Activated CD4-positive, alpha-beta T cell treated with anti-CD3 and anti-CD28 coated beads for 36 hours (primary cell): ENCODE measurements at regions not wholly inside any gene's neighbourhood (a gene's known extent, or its start where the extent isn't known, plus 50 kb on each side); places are given as distances from the start of the nearest gene placed in this dataset.

ENCODE experiments used
- ATAC-seq: fragments of 200-7000 bp; cut with Tn5 transposase; one replicate; pipeline ENCODE4 v1.10.0; 2021; ENCODE audit warnings: mild to moderate bottlenecking, moderate library complexity
- CTCF ChIA-PET: fragments of 350-600 bp; sonication (Branson Sonifier 250); formaldehyde crosslinking; loops from one replicate; lab custom pipeline; 2021; ENCODE audit warnings: antibody characterized with exemption; lab: Charles Lee
- POLR2A ChIA-PET: fragments of 350-600 bp; sonication (Branson Sonifier 250); formaldehyde crosslinking; loops from one replicate; lab custom pipeline; 2021; ENCODE audit warnings: antibody characterized with exemption, inconsistent platforms; lab: Charles Lee
- DNase-seq: peaks from one replicate; pipeline ENCODE4 v3.0.0-alpha.2; 2020
- H3K27ac Mint-ChIP-seq: one replicate; pipeline ENCODE4 v1.8.0; 2021; ENCODE audit warnings: mixed read lengths
- H3K27me3 Mint-ChIP-seq: one replicate; pipeline ENCODE4 v1.8.0; 2021; ENCODE audit warnings: mixed read lengths
- H3K36me3 Mint-ChIP-seq: one replicate; pipeline ENCODE4 v1.8.0; 2021; ENCODE audit warnings: low read depth, mixed read lengths
- H3K4me1 Mint-ChIP-seq: one replicate; pipeline ENCODE4 v1.8.0; 2021; ENCODE audit warnings: mixed read lengths
- H3K4me3 Mint-ChIP-seq: one replicate; pipeline ENCODE4 v1.8.0; 2021; ENCODE audit warnings: mild to moderate bottlenecking, moderate library complexity, mixed read lengths
- H3K9me3 Mint-ChIP-seq: one replicate; pipeline ENCODE4 v1.8.0; 2021; ENCODE audit warnings: low read depth, mixed read lengths
- intact Hi-C, 2 experiments: fragments of 100-400 bp; cut with DNase I in 1 of 2; cut with micrococcal nuclease in 1 of 2; formaldehyde crosslinking; loops; one replicate each; pipeline versions ENCODE4 v1.14.2 to v1.15.1; 2022 to 2024; cut with DNase I, micrococcal nuclease

GRCh38 chr5:173828952-173829351 lies 59.2 kb upstream of the CPEB4 start:
- POLR2A ChIA-PET, result no interaction called here

DNA sequence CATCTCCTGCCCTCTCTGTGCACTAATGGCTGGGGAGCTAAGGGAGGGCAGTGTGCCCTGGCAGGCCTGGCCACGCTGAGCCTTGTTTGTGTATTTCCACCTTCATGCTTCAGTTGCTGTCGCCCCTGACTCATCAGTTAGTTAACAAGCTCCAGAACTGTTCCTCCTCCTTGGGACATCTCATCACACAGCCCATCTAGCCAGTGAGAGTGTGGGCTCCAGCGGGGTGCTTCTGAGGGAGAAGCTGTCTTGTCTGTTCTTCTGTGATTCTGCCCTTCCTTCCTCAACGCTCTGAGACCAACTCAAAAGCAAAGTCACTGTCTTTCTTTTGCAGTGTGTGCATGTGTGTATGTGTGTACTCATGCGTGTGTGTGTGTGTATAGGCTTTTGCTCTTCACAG lies 58.3 kb upstream of the CPEB4 start:
- ATAC-seq (no peak), DNase-seq (no peak)
- CTCF ChIA-PET, result interaction anchor here (0.6 to 0.7 kb wide), 2 partner anchors 28 to 474 kb away, joined by 3 to 5 read pairs; no protein-coding TSS in a partner anchor
- no peaks in the 10 kb centered on the region for H3K27me3 Mint-ChIP-seq
- no peaks in the 10 kb centered on the region for H3K36me3 Mint-ChIP-seq
- H3K4me3 Mint-ChIP-seq, result no peak overlapping the region
- H3K9me3 Mint-ChIP-seq, result no peaks in the 10 kb centered on the region
- H3K4me1 Mint-ChIP-seq, result no peaks in the 10 kb centered on the region
- intact Hi-C loops, result no loop called here
- no peak overlapping the region for H3K27ac Mint-ChIP-seq
- POLR2A ChIA-PET, result no interaction called here

More at GRCh38 chr5:173828952-173829351, 59.2 kb upstream of the CPEB4 start:
- H3K4me3 Mint-ChIP-seq, result no peak overlapping the region
- DNase-seq, result no peak
- H3K27ac Mint-ChIP-seq, result no peak overlapping the region
- ATAC-seq, result no peak
- no peaks in the 10 kb centered on the region for H3K9me3 Mint-ChIP-seq
- H3K27me3 Mint-ChIP-seq, result no peaks in the 10 kb centered on the region
- intact Hi-C loops, result no loop called here
- no peaks in the 10 kb centered on the region for H3K36me3 Mint-ChIP-seq
- H3K4me1 Mint-ChIP-seq, result no peaks in the 10 kb centered on the region
- CTCF ChIA-PET, result no interaction called here

- ChIA-PET POLR2A (no interaction called here), CTCF (interaction anchor here (0.6 to 0.7 kb wide), 2 partner anchors 28 to 475 kb away, joined by 3 to 5 read pairs; no protein-coding TSS in a partner anchor)
- no peak overlapping the region for H3K4me3 Mint-ChIP-seq
- no peak for DNase-seq
- H3K27me3 Mint-ChIP-seq, result no peaks in the 10 kb centered on the region
- H3K4me1 Mint-ChIP-seq, result no peaks in the 10 kb centered on the region
- intact Hi-C loops, result no loop called here
- H3K9me3 Mint-ChIP-seq, result no peaks in the 10 kb centered on the region
- H3K27ac Mint-ChIP-seq, result no peak overlapping the region
- H3K36me3 Mint-ChIP-seq, result no peaks in the 10 kb centered on the region
- ATAC-seq, result no peak
Measured at GRCh38 chr5:173830421-173830820, 57.7 kb upstream of the CPEB4 start.

GRCh38 chr5:173831196-173831914 lies 56.8 kb upstream of the CPEB4 start:
- Mint-ChIP-seq H3K4me1 (no peaks in the 10 kb centered on the region), H3K27me3 (no peaks in the 10 kb centered on the region), H3K36me3 (no peaks in the 10 kb centered on the region), H3K27ac (no peak overlapping the region), H3K9me3 (no peaks in the 10 kb centered on the region), H3K4me3 (no peak overlapping the region)
- ChIA-PET POLR2A (no interaction called here), CTCF (no interaction called here)
- ATAC-seq, result no peak
- no peak for DNase-seq
- intact Hi-C loops, result no loop called here

DNA sequence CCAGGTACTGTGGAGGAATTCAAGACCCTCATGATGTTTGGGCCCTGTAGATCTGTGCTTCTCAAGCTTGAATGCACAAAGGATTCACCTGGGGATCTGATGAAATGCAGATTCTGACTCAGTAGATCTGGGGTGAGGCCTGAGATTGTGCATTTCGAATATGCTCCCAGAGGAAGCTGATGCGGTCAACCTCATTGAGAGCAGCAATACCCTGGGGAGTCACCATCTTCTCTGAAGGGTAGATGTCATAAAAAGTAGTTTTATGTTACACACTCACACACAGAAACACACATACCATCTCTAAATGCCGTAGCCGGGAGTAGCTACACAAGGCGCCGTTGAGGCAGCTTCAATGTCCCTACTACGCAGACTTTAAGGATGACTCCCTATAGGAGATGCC lies 55.8 kb upstream of the CPEB4 start:
- POLR2A ChIA-PET, result no interaction called here
- Mint-ChIP-seq H3K4me1 (no peaks in the 10 kb centered on the region), H3K27ac (no peak overlapping the region), H3K36me3 (no peaks in the 10 kb centered on the region), H3K4me3 (no peak overlapping the region), H3K27me3 (no peaks in the 10 kb centered on the region), H3K9me3 (no peaks in the 10 kb centered on the region)
- intact Hi-C loops, result no loop called here
- DNase-seq (no peak), ATAC-seq (no peak)
- CTCF ChIA-PET, result interaction anchor here (0.7 kb wide), 1 partner anchor 124 kb away, joined by 3 read pairs; no protein-coding TSS in a partner anchor

- no peak overlapping the region for H3K27ac Mint-ChIP-seq
- no peaks in the 10 kb centered on the region for H3K9me3 Mint-ChIP-seq
- ChIA-PET CTCF (no interaction called here), POLR2A (interaction anchor here (0.7 kb wide), 1 partner anchor 314 kb away, joined by 3 read pairs; no protein-coding TSS in a partner anchor)
- DNase-seq, result no peak
- ATAC-seq, result no peak
- intact Hi-C loops, result no loop called here
- H3K36me3 Mint-ChIP-seq, result no peaks in the 10 kb centered on the region
- no peak overlapping the region for H3K4me3 Mint-ChIP-seq
- H3K4me1 Mint-ChIP-seq, result no peaks in the 10 kb centered on the region
- H3K27me3 Mint-ChIP-seq, result no peaks in the 10 kb centered on the region
Measured at GRCh38 chr5:173833196-173833985, 54.8 kb upstream of the CPEB4 start.

DNA sequence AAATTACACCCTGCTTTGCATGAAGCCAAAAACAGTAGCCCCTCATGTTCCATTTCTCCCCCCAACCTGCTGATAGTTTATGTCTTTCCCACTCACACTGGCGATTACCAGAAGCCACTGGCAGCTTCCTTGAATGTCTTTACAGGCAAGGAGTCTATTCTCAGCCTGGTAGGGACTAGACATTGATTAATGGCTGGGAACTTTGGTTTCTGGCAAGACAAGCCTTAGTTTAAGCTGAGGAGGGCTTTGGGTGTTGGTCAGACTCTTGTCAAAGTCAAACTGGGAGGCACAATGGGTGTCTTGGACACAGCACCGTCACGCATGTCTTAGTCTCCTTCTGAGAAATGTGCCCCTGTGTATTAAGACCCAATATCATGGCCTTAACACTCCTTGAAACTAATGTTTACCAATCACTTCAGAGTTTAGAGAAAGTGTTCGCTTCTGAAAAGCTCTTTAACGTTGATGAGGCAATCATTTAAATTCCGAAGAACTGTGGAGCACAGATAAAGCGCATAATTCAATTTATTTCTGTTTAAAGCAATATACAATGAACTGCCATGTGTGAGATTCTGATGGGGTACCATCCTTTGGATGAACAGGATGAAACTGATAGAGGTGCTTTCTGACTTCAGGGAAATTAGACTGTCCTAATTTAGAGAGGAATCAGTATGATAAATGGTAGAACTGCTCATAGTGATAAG lies 53.9 kb upstream of the CPEB4 start:
- Mint-ChIP-seq H3K4me1 (no peaks in the 10 kb centered on the region), H3K9me3 (no peaks in the 10 kb centered on the region), H3K27me3 (no peaks in the 10 kb centered on the region), H3K36me3 (no peaks in the 10 kb centered on the region), H3K4me3 (no peak overlapping the region), H3K27ac (no peak overlapping the region)
- ATAC-seq, result no peak
- intact Hi-C loops, result no loop called here
- POLR2A ChIA-PET, result no interaction called here
- no peak for DNase-seq
- CTCF ChIA-PET, result no interaction called here

DNA sequence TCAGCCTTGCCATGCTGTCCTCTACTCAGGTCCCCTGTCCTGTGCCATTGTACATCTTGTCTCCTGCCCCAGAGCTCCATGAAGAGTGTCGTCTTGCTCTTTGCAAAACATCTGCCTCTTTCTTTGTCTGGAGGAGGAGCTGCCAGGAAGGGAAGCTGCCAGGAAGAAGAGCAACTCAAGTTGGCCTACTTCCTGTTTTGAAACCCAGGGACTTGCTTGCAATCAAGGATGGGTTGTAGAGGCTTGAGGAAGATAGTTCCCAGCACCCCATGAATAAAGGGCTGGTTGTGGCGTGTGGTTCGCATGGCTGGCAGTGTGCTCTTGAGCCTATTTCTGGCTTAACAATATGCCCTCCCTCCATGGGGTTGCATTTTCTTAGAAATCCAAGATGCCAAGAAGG lies 53.0 kb upstream of the CPEB4 start:
- H3K4me3 Mint-ChIP-seq, result no peak overlapping the region
- intact Hi-C loops, result no loop called here
- no peaks in the 10 kb centered on the region for H3K9me3 Mint-ChIP-seq
- no peaks in the 10 kb centered on the region for H3K27me3 Mint-ChIP-seq
- ATAC-seq, result no peak
- DNase-seq, result no peak
- H3K27ac Mint-ChIP-seq, result no peak overlapping the region
- ChIA-PET POLR2A (no interaction called here), CTCF (no interaction called here)
- no peaks in the 10 kb centered on the region for H3K36me3 Mint-ChIP-seq
- H3K4me1 Mint-ChIP-seq, result no peaks in the 10 kb centered on the region

- POLR2A ChIA-PET, result no interaction called here
- Mint-ChIP-seq H3K4me1 (no peaks in the 10 kb centered on the region), H3K27ac (no peak overlapping the region), H3K27me3 (no peaks in the 10 kb centered on the region), H3K36me3 (no peaks in the 10 kb centered on the region), H3K9me3 (no peaks in the 10 kb centered on the region), H3K4me3 (no peak overlapping the region)
- intact Hi-C loops, result no loop called here
- CTCF ChIA-PET, result no interaction called here
- DNase-seq, result no peak
- ATAC-seq, result no peak
Measured at GRCh38 chr5:173835661-173836060, 52.5 kb upstream of the CPEB4 start.

GRCh38 chr5:173837654-173838053 lies 50.5 kb upstream of the CPEB4 start:
- ChIA-PET CTCF (no interaction called here), POLR2A (no interaction called here)
- H3K27me3 Mint-ChIP-seq, result no peaks in the 10 kb centered on the region
- intact Hi-C loops, result no loop called here
- no peaks in the 10 kb centered on the region for H3K9me3 Mint-ChIP-seq
- ATAC-seq, result no peak
- no peak for DNase-seq
- no peak overlapping the region for H3K4me3 Mint-ChIP-seq
- H3K36me3 Mint-ChIP-seq, result no peaks in the 10 kb centered on the region
- H3K27ac Mint-ChIP-seq, result no peak overlapping the region
- no peaks in the 10 kb centered on the region for H3K4me1 Mint-ChIP-seq
